Esophagus squamous epithelium (tissue), 4 donors: ENCODE measurements at regions not wholly inside any gene's neighbourhood (a gene's known extent, or its start where the extent isn't known, plus 50 kb on each side); places are given as distances from the start of the nearest gene placed in this dataset.

ENCODE experiments used
- CTCF ChIP-seq, 6 experiments: fragments of 450-650 bp in 4 of 6; fragments of 200-600 bp in 2 of 6; sonication (generic) in 2 of 6; IDR thresholded peaks; one replicate each; pipeline ENCODE4 v1.5.1; 2016 to 2019; ENCODE audit warnings: antibody characterized with exemption in 6 of 6, mild to moderate bottlenecking in 4 of 6, moderate library complexity in 4 of 6
- POLR2A ChIP-seq, 4 donors: fragments of 450-650 bp; IDR thresholded peaks; one replicate each; pipeline ENCODE4 v1.6.1; 2017; ENCODE audit warnings: antibody characterized with exemption in 4 of 4, mild to moderate bottlenecking in 4 of 4, moderate library complexity in 3 of 4

GRCh38 chr5:167898361-167899042 lies 392.9 kb upstream of the WWC1 start:
- no peak for TF ChIP-seq POLR2A (IDR thresholded peaks at IDR 0.05)
- TF ChIP-seq CTCF (IDR thresholded peaks at IDR 0.05), result no peak
